Fibroblast of skin of abdomen (primary cell): ENCODE measurements at regions not wholly inside any gene's neighbourhood (a gene's known extent, or its start where the extent isn't known, plus 50 kb on each side); places are given as distances from the start of the nearest gene placed in this dataset.
"Not testable (repeated sequence)": the region's sequence is repeated elsewhere in the genome, so short reads cannot be mapped to it uniquely, and the experiment has no call there.

Source experiments
- DNase-seq: peaks from one replicate; pipeline ENCODE4 v3.0.0-alpha.2; 2013

GRCh38 chr9:30476826-30477225, 1907.6 kb upstream of the ACO1 start:
- no peak for DNase-seq

- no peak for DNase-seq
Observed at GRCh38 chr9:30478684-30479083, 1905.8 kb upstream of the ACO1 start.

GRCh38 chr9:30482499-30482898, 1901.9 kb upstream of the ACO1 start:
- DNase-seq: no peak

GRCh38 chr9:30484690-30485089, 1899.8 kb upstream of the ACO1 start:
- DNase-seq: no peak

- peak; percentile 15 for DNase-seq
Observed at GRCh38 chr9:30504502-30504905, 1879.9 kb upstream of the ACO1 start.

GRCh38 chr9:30505311-30505710, 1879.1 kb upstream of the ACO1 start:
- no peak for DNase-seq

GRCh38 chr9:30506749-30507148, 1877.7 kb upstream of the ACO1 start:
- DNase-seq: no peak

GRCh38 chr9:30507166-30507565, 1877.3 kb upstream of the ACO1 start:
- no peak for DNase-seq

- DNase-seq: no peak
Observed at GRCh38 chr9:30511666-30512065, 1872.8 kb upstream of the ACO1 start.

- no peak for DNase-seq
Observed at GRCh38 chr9:30519166-30519565, 1865.3 kb upstream of the ACO1 start.

- peak; percentile 17 for DNase-seq
Observed at GRCh38 chr9:30519756-30520155, 1864.7 kb upstream of the ACO1 start.

- no peak for DNase-seq
Observed at GRCh38 chr9:30522061-30522460, 1862.4 kb upstream of the ACO1 start.

GRCh38 chr9:30522486-30522885, 1862.0 kb upstream of the ACO1 start:
- DNase-seq: no peak

- DNase-seq: no peak
Observed at GRCh38 chr9:30524311-30524710, 1860.1 kb upstream of the ACO1 start.

GRCh38 chr9:30534455-30534854, 1850.0 kb upstream of the ACO1 start:
- DNase-seq: no peak

- DNase-seq: no peak
Observed at GRCh38 chr9:30534896-30535295, 1849.5 kb upstream of the ACO1 start.

GRCh38 chr9:30536494-30536893, 1847.9 kb upstream of the ACO1 start:
- no peak for DNase-seq

- not testable (repeated sequence) for DNase-seq
Observed at GRCh38 chr9:30539696-30540095, 1844.7 kb upstream of the ACO1 start.

- DNase-seq: no peak
Observed at GRCh38 chr9:30574355-30575151, 1809.9 kb upstream of the ACO1 start.

GRCh38 chr9:30575218-30575617, 1809.2 kb upstream of the ACO1 start:
- DNase-seq: no peak

- no peak for DNase-seq
Observed at GRCh38 chr9:30575691-30576090, 1808.8 kb upstream of the ACO1 start.

GRCh38 chr9:30579810-30580209, 1804.6 kb upstream of the ACO1 start:
- DNase-seq: no peak

GRCh38 chr9:30582240-30582639, 1802.2 kb upstream of the ACO1 start:
- no peak for DNase-seq

- no peak for DNase-seq
Observed at GRCh38 chr9:30584559-30584958, 1799.9 kb upstream of the ACO1 start.

- no peak for DNase-seq
Observed at GRCh38 chr9:30591461-30591860, 1793.0 kb upstream of the ACO1 start.
